H1 (cell line): ENCODE measurements at regions not wholly inside any gene's neighbourhood (a gene's known extent, or its start where the extent isn't known, plus 50 kb on each side); places are given as distances from the start of the nearest gene placed in this dataset.

ENCODE experiments used
- CTCF ChIA-PET: fragments of 300-600 bp; sonication (Branson Sonifier 250); formaldehyde crosslinking; loops from one replicate; lab custom pipeline; 2021; ENCODE audit not compliant: partially characterized antibody; lab: Charles Lee
- POLR2A ChIA-PET: fragments of 300-600 bp; sonication (Branson Sonifier 250); formaldehyde crosslinking; loops from one replicate; lab custom pipeline; 2021; ENCODE audit warnings: inconsistent platforms; ENCODE audit not compliant: partially characterized antibody; lab: Charles Lee
- DNase-seq, 2 experiments: peaks; one replicate each; pipeline versions ENCODE4 v3.0.0 to v3.0.0-alpha.2; 2010 to 2022; ENCODE audit warnings: low spot score in 2 of 2, low read depth in 1 of 2, mixed read lengths in 1 of 2
- FAIRE-seq: peaks from 2 replicates; lab custom pipeline; 2011; peaks lifted over from hg19 to GRCh38; lab: Jason Lieb, UNC
- H2AFZ ChIP-seq: 2 replicates; pipeline ENCODE4 v1.8.1; 2012; ENCODE audit warnings: low read length, inconsistent platforms
- H2AK5ac ChIP-seq: 2 replicates; pipeline ENCODE4 v1.6.1; 2013; ENCODE audit warnings: low read depth, low read length
- H2BK120ac ChIP-seq: replicated peaks from 2 replicates; pipeline ENCODE3; 2013; ENCODE audit warnings: low read depth, low read length, inconsistent platforms
- H2BK12ac ChIP-seq: 2 replicates; pipeline ENCODE4 v1.6.1; 2013; ENCODE audit warnings: low read depth, low read length
- H2BK15ac ChIP-seq: 2 replicates; pipeline ENCODE4 v1.6.1; 2013; ENCODE audit warnings: low read length
- H2BK20ac ChIP-seq: 2 replicates; pipeline ENCODE4 v1.6.1; 2013; ENCODE audit warnings: low read length
- H2BK5ac ChIP-seq: 2 replicates; pipeline ENCODE4 v1.6.1; 2013; ENCODE audit warnings: low read depth, low read length
- H3K14ac ChIP-seq: 2 replicates; pipeline ENCODE4 v1.6.1; 2013; ENCODE audit warnings: inconsistent platforms; ENCODE audit not compliant: insufficient read length
- H3K18ac ChIP-seq: 2 replicates; pipeline ENCODE4 v1.6.1; 2013; ENCODE audit warnings: low read length; ENCODE audit errors: extremely low read depth
- H3K23ac ChIP-seq: 2 replicates; pipeline ENCODE4 v1.6.1; 2013; ENCODE audit warnings: inconsistent platforms; ENCODE audit not compliant: insufficient read length
- H3K23me2 ChIP-seq: 2 replicates; pipeline ENCODE4 v1.6.1; 2013; ENCODE audit warnings: low read depth, low read length
- H3K27ac ChIP-seq: 2 replicates; pipeline ENCODE4 v1.6.1; 2011; ENCODE audit warnings: low read depth, low read length, inconsistent platforms
- H3K27me3 ChIP-seq, 4 experiments: replicated peaks in 1 of 4; 1 replicate in 1 of 4; 2 replicates in 3 of 4; pipeline versions ENCODE4 v1.6.1 to v1.8.1; 2011 to 2013; ENCODE audit warnings: low read length in 3 of 4, mild to moderate bottlenecking in 3 of 4, inconsistent platforms in 2 of 4, mixed read lengths in 2 of 4, moderate library complexity in 1 of 4; ENCODE audit not compliant: control insufficient read depth in 3 of 4, insufficient read depth in 3 of 4; ENCODE audit errors: extremely low read depth in 1 of 4
- H3K36me3 ChIP-seq, 4 experiments: 2 replicates each; pipeline versions ENCODE4 v1.6.1 to v1.8.1; 2011 to 2013; ENCODE audit warnings: mild to moderate bottlenecking in 4 of 4, low read length in 3 of 4, moderate library complexity in 2 of 4, control low read depth in 1 of 4, inconsistent platforms in 1 of 4; ENCODE audit not compliant: insufficient read depth in 4 of 4, control insufficient read depth in 2 of 4
- H3K4ac ChIP-seq: replicated peaks from 2 replicates; pipeline ENCODE3; 2013; ENCODE audit warnings: low read length, low read depth, mixed read lengths, inconsistent platforms; ENCODE audit not compliant: insufficient read length
- H3K4me1 ChIP-seq, 4 experiments: replicated peaks in 1 of 4; 1 replicate in 1 of 4; 2 replicates in 3 of 4; pipeline versions ENCODE4 v1.6.1 to v1.8.1; 2011 to 2013; ENCODE audit warnings: low read length in 3 of 4, inconsistent platforms in 2 of 4, mixed read lengths in 1 of 4; ENCODE audit not compliant: insufficient read depth in 4 of 4, control insufficient read depth in 3 of 4
- H3K4me2 ChIP-seq, 2 experiments: 2 replicates each; pipeline versions ENCODE4 v1.6.1 to v1.8.1; 2011 to 2013; ENCODE audit warnings: low read depth in 2 of 2, low read length in 2 of 2, control low read depth in 1 of 2, inconsistent platforms in 1 of 2, mild to moderate bottlenecking in 1 of 2; ENCODE audit not compliant: insufficient read depth in 1 of 2
- H3K4me3 ChIP-seq, 4 experiments: fragments of 200-600, 300-600 bp in 1 of 4; sonication (generic), shearing (Covaris generic), sonication (Bioruptor Twin) in 1 of 4; 2 replicates each; pipeline versions ENCODE4 v1.5.1 to v1.8.1; 2011 to 2016; ENCODE audit warnings: low read length in 4 of 4, low read depth in 3 of 4, control low read depth in 2 of 4, inconsistent platforms in 2 of 4, mild to moderate bottlenecking in 2 of 4, mixed read lengths in 1 of 4, moderate library complexity in 1 of 4; ENCODE audit not compliant: insufficient read depth in 2 of 4; ENCODE audit errors: extremely low read depth in 1 of 4
- H3K56ac ChIP-seq: replicated peaks from 2 replicates; pipeline ENCODE3; 2013; ENCODE audit warnings: low read depth, mild to moderate bottlenecking, mixed read lengths, low read length, inconsistent platforms; ENCODE audit not compliant: insufficient read length
- H3K79me1 ChIP-seq: 2 replicates; pipeline ENCODE4 v1.6.1; 2013; ENCODE audit warnings: low read depth, low read length, control low read depth
- H3K79me2 ChIP-seq, 2 experiments: 2 replicates each; pipeline versions ENCODE4 v1.6.1 to v1.8.1; 2012 to 2013; ENCODE audit warnings: low read length in 2 of 2, mild to moderate bottlenecking in 2 of 2, inconsistent platforms in 1 of 2; ENCODE audit not compliant: insufficient read depth in 2 of 2, control insufficient read depth in 1 of 2
- H3K9ac ChIP-seq, 4 experiments: replicated peaks in 1 of 4; 1 replicate in 1 of 4; 2 replicates in 3 of 4; pipeline versions ENCODE4 v1.6.1 to v1.8.1; 2011 to 2013; ENCODE audit warnings: low read depth in 3 of 4, low read length in 3 of 4, control low read depth in 2 of 4, mild to moderate bottlenecking in 2 of 4, moderate library complexity in 2 of 4, inconsistent platforms in 1 of 4; ENCODE audit errors: extremely low read depth in 1 of 4
- H3K9me3 ChIP-seq, 2 experiments: 2 replicates each; pipeline versions ENCODE4 v1.6.1 to v1.8.1; 2012 to 2013; ENCODE audit warnings: mild to moderate bottlenecking in 2 of 2, moderate library complexity in 2 of 2, control low read depth in 1 of 2, inconsistent platforms in 1 of 2, low read depth in 1 of 2, low read length in 1 of 2, mixed read lengths in 1 of 2; ENCODE audit not compliant: insufficient read depth in 2 of 2
- H4K20me1 ChIP-seq, 2 experiments: replicated peaks in 1 of 2; 2 replicates each; pipeline versions ENCODE3 to v1.8.1; 2011 to 2013; ENCODE audit warnings: inconsistent platforms in 2 of 2, low read length in 2 of 2, mild to moderate bottlenecking in 1 of 2; ENCODE audit not compliant: insufficient read depth in 2 of 2, control insufficient read depth in 1 of 2
- H4K5ac ChIP-seq: 2 replicates; pipeline ENCODE4 v1.6.1; 2013; ENCODE audit warnings: low read length, low read depth, mixed read lengths, inconsistent platforms; ENCODE audit not compliant: insufficient read length
- H4K8ac ChIP-seq: 2 replicates; pipeline ENCODE4 v1.8.0; 2013; ENCODE audit warnings: mild to moderate bottlenecking, moderate library complexity, low read length, inconsistent platforms; ENCODE audit not compliant: insufficient read depth; ENCODE audit errors: extremely low read depth
- H4K91ac ChIP-seq: replicated peaks from 2 replicates; pipeline ENCODE3; 2013; ENCODE audit warnings: low read length, mixed read lengths, inconsistent platforms; ENCODE audit not compliant: insufficient read length
- CTCF ChIP-seq, 3 experiments: IDR thresholded peaks; 1 replicate in 2 of 3; 2 replicates in 1 of 3; pipeline versions ENCODE4 v1.5.1 to v1.6.1; 2011; ENCODE audit warnings: low read length in 3 of 3, mild to moderate bottlenecking in 3 of 3, inconsistent platforms in 2 of 3, low read depth in 1 of 3, moderate library complexity in 1 of 3; ENCODE audit not compliant: insufficient read depth in 1 of 3; ENCODE audit errors: control extremely low read depth in 1 of 3
- RAD21 ChIP-seq, 2 experiments: IDR thresholded peaks in 1 of 2; conservative IDR thresholded peaks in 1 of 2; 2 replicates each; pipeline ENCODE4 v1.6.1; 2011; ENCODE audit warnings: low read depth in 2 of 2, low read length in 2 of 2, improper control_type of control experiment in 1 of 2, inconsistent platforms in 1 of 2, mild to moderate bottlenecking in 1 of 2, moderate library complexity in 1 of 2
- WGBS, 2 experiments: shearing (Covaris generic) in 1 of 2; methylation state at CpG; one replicate each; pipeline versions ENCODE4 v1.1.6 to v1.1.7; 2013 to 2015; ENCODE audit warnings: low lambda C conversion rate in 2 of 2, mixed read lengths in 2 of 2, inconsistent platforms in 1 of 2, low coverage in 1 of 2, missing lambda C conversion rate in 1 of 2; ENCODE audit not compliant: insufficient replicate concordance in 2 of 2, insufficient coverage in 1 of 2, insufficient read length in 1 of 2; ENCODE audit errors: extremely low coverage in 1 of 2, missing lambda C conversion rate in 1 of 2; 5-methylcytosine and 5-hydroxymethylcytosine counted together

- H2BK15ac ChIP-seq, result no peak overlapping the region
- no peak overlapping the region for H2AFZ ChIP-seq
- H3K4me1 ChIP-seq, result peaks cover 0 to 5% (median under 1%) of the 10 kb centered on the region in 4 experiments; a peak in 1 of 7 replicates
- FAIRE-seq (no peak), DNase-seq (no peak)
- no peak overlapping the region for H2BK12ac ChIP-seq
- no peaks in the 10 kb centered on the region for H3K23me2 ChIP-seq
- WGBS, 2 experiments, result 38% methylated on average over 2 of the region's 2 CpGs; no CpG with 5 or more reads in 1 of the 2 experiments
- POLR2A ChIA-PET, result no interaction called here
- H3K27me3 ChIP-seq, result peaks cover 0 to 1% (median 0%) of the 10 kb centered on the region in 4 experiments; a peak in 1 of 7 replicates
- no peak overlapping the region for H2AK5ac ChIP-seq
- H3K4me3 ChIP-seq, result no peak overlapping the region
- H3K79me1 ChIP-seq, result no peaks in the 10 kb centered on the region
- H4K8ac ChIP-seq, result no peak overlapping the region
- no peak overlapping the region for H2BK20ac ChIP-seq
- H3K18ac ChIP-seq, result no peak overlapping the region
- no peak overlapping the region for H4K5ac ChIP-seq
- no peak overlapping the region for H3K27ac ChIP-seq
- no peaks in the 10 kb centered on the region for H3K36me3 ChIP-seq
- no peak overlapping the region for H4K91ac ChIP-seq
- H3K9me3 ChIP-seq, result no peaks in the 10 kb centered on the region
- no peak overlapping the region for H2BK5ac ChIP-seq
- H3K56ac ChIP-seq, result no peak overlapping the region
- no peak overlapping the region for H3K23ac ChIP-seq
- no peaks in the 10 kb centered on the region for H3K79me2 ChIP-seq
- no peaks in the 10 kb centered on the region for H4K20me1 ChIP-seq
- no peak overlapping the region for H3K4ac ChIP-seq
- H2BK120ac ChIP-seq, result no peak overlapping the region
- H3K14ac ChIP-seq, result no peak overlapping the region
- no peak overlapping the region for H3K4me2 ChIP-seq
- CTCF ChIA-PET, result interaction anchor here (0.6 to 3.1 kb wide), 42 partner anchors 9 to 829 kb away, joined by 3 to 16 read pairs (median 3); no protein-coding TSS in a partner anchor
- no peak overlapping the region for H3K9ac ChIP-seq
- TF ChIP-seq CTCF (IDR thresholded peaks at IDR 0.05; ENCODE audit: control extremely low read depth in 1 of 3, insufficient read depth in 1 of 3, low read depth in 1 of 3, low read length in 3 of 3), result peak in 2 of 3 experiments; percentile 17 to 29; a peak in 2 of 4 replicates
- TF ChIP-seq RAD21 (IDR thresholded peaks at IDR 0.05 in 1 of 2, conservative IDR thresholded peaks at IDR 0.05 in 1 of 2; ENCODE audit: low read depth in 2 of 2, low read length in 2 of 2), result peak; percentile 60
Observed at GRCh38 chr5:91641730-91642350, 258.7 kb upstream of the ARRDC3 start.
